IMR-90 (cell line): ENCODE measurements at regions not wholly inside any gene's neighbourhood (a gene's known extent, or its start where the extent isn't known, plus 50 kb on each side); places are given as distances from the start of the nearest gene placed in this dataset.

Experiments
- ATAC-seq: fragments of 200-7000 bp; cut with Tn5 transposase; 2 replicates; pipeline ENCODE4 v1.9.1; 2020; ENCODE audit warnings: low read depth, mild to moderate bottlenecking, moderate library complexity
- BruUV-seq: library from RNA; stranded (reverse); fragments of 400-500 nt; replicated peaks from 2 replicates; lab custom pipeline; 2021; lab: Mats Ljungman, UMichigan
- CTCF ChIA-PET: fragments of 300-600 bp; formaldehyde crosslinking; extraction: SDS; loops from one replicate; lab custom pipeline; 2021; ENCODE audit warnings: antibody characterized with exemption; lab: Yijun Ruan, JAX
- POLR2A ChIA-PET: fragments of 300-600 bp; sonication (Branson Sonifier 250); formaldehyde crosslinking; loops from one replicate; lab custom pipeline; 2022; ENCODE audit warnings: antibody characterized with exemption; ENCODE audit not compliant: unreplicated experiment; lab: Charles Lee
- DNase-seq: peaks from one replicate; pipeline ENCODE4 v3.0.0; 2013
- H2AFZ ChIP-seq: replicated peaks from 2 replicates; pipeline ENCODE3; 2013; ENCODE audit warnings: low read length, mild to moderate bottlenecking; ENCODE audit not compliant: poor library complexity
- H2AK5ac ChIP-seq: 2 replicates; pipeline ENCODE4 v1.6.1; 2013; ENCODE audit warnings: low read depth, low read length, inconsistent platforms
- H2AK9ac ChIP-seq: replicated peaks from 2 replicates; pipeline ENCODE3; 2013; ENCODE audit warnings: mild to moderate bottlenecking, low read depth, low read length, moderate library complexity; ENCODE audit not compliant: poor library complexity
- H2BK120ac ChIP-seq: 2 replicates; pipeline ENCODE4 v1.6.1; 2013; ENCODE audit warnings: low read depth, low read length, inconsistent platforms
- H2BK15ac ChIP-seq: 3 replicates; pipeline ENCODE4 v1.6.1; 2013; ENCODE audit warnings: low read depth, low read length, inconsistent platforms
- H2BK20ac ChIP-seq: 2 replicates; pipeline ENCODE4 v1.6.1; 2013; ENCODE audit warnings: low read depth, mild to moderate bottlenecking, inconsistent platforms, low read length, moderate library complexity
- H2BK5ac ChIP-seq: 2 replicates; pipeline ENCODE4 v1.6.1; 2013; ENCODE audit warnings: mild to moderate bottlenecking, low read depth, low read length, inconsistent platforms; ENCODE audit not compliant: poor library complexity, severe bottlenecking
- H3K14ac ChIP-seq: replicated peaks from 2 replicates; pipeline ENCODE4 v1.6.1; 2013; ENCODE audit warnings: low read depth, low read length, inconsistent platforms
- H3K18ac ChIP-seq: 2 replicates; pipeline ENCODE4 v1.6.1; 2013; ENCODE audit warnings: low read depth, low read length, control low read depth
- H3K23ac ChIP-seq: 2 replicates; pipeline ENCODE4 v1.6.1; 2013; ENCODE audit warnings: low read depth, low read length, inconsistent platforms
- H3K27ac ChIP-seq: 2 replicates; pipeline ENCODE4 v1.5.1; 2013; ENCODE audit warnings: mild to moderate bottlenecking, control low read depth, low read length; ENCODE audit not compliant: insufficient read depth
- H3K27me3 ChIP-seq: 2 replicates; pipeline ENCODE4 v1.6.1; 2013; ENCODE audit warnings: low read length; ENCODE audit not compliant: control insufficient read depth, insufficient read depth
- H3K36me3 ChIP-seq: 2 replicates; pipeline ENCODE4 v1.6.1; 2013; ENCODE audit warnings: low read length, mixed read lengths; ENCODE audit not compliant: control insufficient read depth, insufficient read depth
- H3K4ac ChIP-seq: 2 replicates; pipeline ENCODE4 v1.6.1; 2013; ENCODE audit warnings: low read depth, low read length, inconsistent platforms
- H3K4me1 ChIP-seq: 2 replicates; pipeline ENCODE4 v1.6.1; 2013; ENCODE audit warnings: low read length, mixed read lengths; ENCODE audit not compliant: control insufficient read depth, insufficient read depth
- H3K4me2 ChIP-seq: 2 replicates; pipeline ENCODE4 v1.6.1; 2013; ENCODE audit warnings: low read depth, mild to moderate bottlenecking, control low read depth, low read length, moderate library complexity
- H3K4me3 ChIP-seq: 2 replicates; pipeline ENCODE4 v1.5.1; 2013; ENCODE audit warnings: low read depth, mild to moderate bottlenecking, control low read depth, low read length, moderate library complexity; ENCODE audit not compliant: insufficient read depth
- H3K56ac ChIP-seq: 2 replicates; pipeline ENCODE4 v1.6.1; 2013; ENCODE audit warnings: low read length, inconsistent platforms; ENCODE audit not compliant: insufficient read depth; ENCODE audit errors: extremely low read depth
- H3K79me1 ChIP-seq, 2 experiments: 2 replicates each; pipeline ENCODE4 v1.6.1; 2013; ENCODE audit warnings: low read length in 2 of 2, inconsistent platforms in 1 of 2, low read depth in 1 of 2
- H3K9ac ChIP-seq: 2 replicates; pipeline ENCODE4 v1.6.1; 2013; ENCODE audit warnings: low read depth, low read length, control low read depth
- H3K9me1 ChIP-seq: 2 replicates; pipeline ENCODE4 v1.6.1; 2013; ENCODE audit warnings: low read length, inconsistent platforms; ENCODE audit not compliant: insufficient read depth
- H3K9me3 ChIP-seq: 2 replicates; pipeline ENCODE4 v1.6.1; 2013; ENCODE audit warnings: low read length; ENCODE audit not compliant: control insufficient read depth, insufficient read depth
- H4K20me1 ChIP-seq: 2 replicates; pipeline ENCODE4 v1.6.1; 2013; ENCODE audit warnings: low read length, inconsistent platforms; ENCODE audit not compliant: insufficient read depth
- H4K5ac ChIP-seq: 2 replicates; pipeline ENCODE4 v1.6.1; 2013; ENCODE audit warnings: mild to moderate bottlenecking, low read depth, low read length, control low read depth
- H4K8ac ChIP-seq, 2 experiments: 2 replicates each; pipeline ENCODE4 v1.6.1; 2013; ENCODE audit warnings: low read depth in 2 of 2, low read length in 2 of 2, control low read depth in 1 of 2, inconsistent platforms in 1 of 2
- H4K91ac ChIP-seq: 2 replicates; pipeline ENCODE4 v1.6.1; 2013; ENCODE audit warnings: low read depth, low read length, inconsistent platforms; ENCODE audit not compliant: insufficient read depth
- CEBPB ChIP-seq: IDR thresholded peaks from 2 replicates; pipeline ENCODE4 v1.6.1; 2012; ENCODE audit warnings: low read depth, low read length, improper control_type of control experiment
- FOS ChIP-seq: fragments of 150-350 bp; IDR thresholded peaks from 2 replicates; pipeline ENCODE4 v1.6.1; 2016; ENCODE audit warnings: low read depth, low read length
- MXI1 ChIP-seq: IDR thresholded peaks from 2 replicates; pipeline ENCODE4 v1.6.1; 2012; ENCODE audit warnings: low read depth, mild to moderate bottlenecking, low read length, moderate library complexity, borderline replicate concordance
- NFE2L2 ChIP-seq: fragments of 150-350 bp; IDR thresholded peaks from 2 replicates; pipeline ENCODE4 v1.6.1; 2016; ENCODE audit warnings: low read depth, mild to moderate bottlenecking, low read length
- RCOR1 ChIP-seq: IDR thresholded peaks from 2 replicates; pipeline ENCODE4 v1.6.1; 2012; ENCODE audit warnings: mild to moderate bottlenecking, low read length, improper control_type of control experiment; ENCODE audit not compliant: insufficient replicate concordance
- RFX5 ChIP-seq: IDR thresholded peaks from 2 replicates; pipeline ENCODE4 v1.8.0; 2012; ENCODE audit warnings: low read depth, mild to moderate bottlenecking, low read length, moderate library complexity
- SMC3 ChIP-seq: fragments of 150-350 bp; IDR thresholded peaks from 2 replicates; pipeline ENCODE4 v1.6.1; 2016; ENCODE audit warnings: low read depth, mild to moderate bottlenecking, antibody characterized with exemption, low read length, moderate library complexity
- WGBS, 2 experiments: methylation state at CpG; one replicate each; pipeline versions ENCODE4 v1.1.5 to v1.1.7; 2013; ENCODE audit warnings: missing lambda C conversion rate in 2 of 2; ENCODE audit not compliant: insufficient read length in 1 of 2; ENCODE audit errors: extremely low coverage in 2 of 2; 5-methylcytosine and 5-hydroxymethylcytosine counted together
- dilution Hi-C: fragments of 300-500 bp; cut with HindIII; formaldehyde crosslinking; loops from one replicate; pipeline ENCODE4 v1.14.3; 2018; ENCODE audit warnings: low sequenced_read_pairs; ENCODE audit not compliant: unreplicated experiment
- in situ Hi-C: fragments of 300-500 bp; cut with MboI; formaldehyde crosslinking; loops from 3 replicates; pipeline ENCODE4 v1.14.3; 2019; ENCODE audit warnings: low sequenced_read_pairs, inconsistent platforms, mixed read lengths
- intact Hi-C: fragments of 100-400 bp; cut with micrococcal nuclease; formaldehyde crosslinking; loops from 2 replicates; pipeline ENCODE4 v1.10.0; 2022
- TF ChIP-seq, protein P1 (sequence below): fragments of 150-350 bp; IDR thresholded peaks from 2 replicates; pipeline ENCODE4 v1.6.1; 2017; ENCODE audit warnings: mild to moderate bottlenecking, antibody characterized with exemption, low read length, low read depth
- TF ChIP-seq, protein P2 (sequence below): conservative IDR thresholded peaks from 2 replicates; pipeline ENCODE4 v1.5.1; 2012; ENCODE audit warnings: mild to moderate bottlenecking, low read depth, low read length, improper control_type of control experiment
- TF ChIP-seq, protein P3 (sequence below): fragments of 150-350 bp; IDR thresholded peaks from 2 replicates; pipeline ENCODE4 v1.6.1; 2016; ENCODE audit warnings: low read depth, mild to moderate bottlenecking, low read length, moderate library complexity, borderline replicate concordance

DNA sequence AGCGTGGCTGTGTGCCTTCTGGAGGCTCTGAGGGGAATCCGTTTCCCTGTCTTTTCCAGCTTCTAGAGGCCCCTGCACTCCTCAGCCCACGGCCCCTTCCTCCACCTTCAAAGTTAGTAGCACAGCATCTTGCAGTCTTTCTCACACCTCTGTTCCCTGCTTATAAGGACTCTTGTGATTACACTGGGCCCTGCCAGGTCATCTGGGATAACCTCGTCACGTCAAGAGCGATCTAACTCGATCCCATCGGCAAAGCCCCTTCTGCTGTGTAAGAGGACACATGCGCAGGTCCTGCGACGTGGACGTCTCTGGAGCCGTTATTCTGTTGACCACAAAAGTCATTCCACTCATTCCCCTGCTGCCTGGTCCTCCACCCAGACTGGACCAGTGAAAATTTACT lies 159.2 kb downstream of the BMP7 start:
- Histone ChIP-seq H3K36me3 (no peaks in the 10 kb centered on the region), H3K56ac (no peak overlapping the region), H2BK20ac (no peak overlapping the region), H3K14ac (no peak overlapping the region), H2BK5ac (no peak overlapping the region), H4K20me1 (no peaks in the 10 kb centered on the region), H3K27me3 (no peaks in the 10 kb centered on the region), H3K9me3 (peaks cover 15% of the 10 kb centered on the region; the same call in 1 of the 2 replicates), H3K9ac (no peak overlapping the region), H3K4me3 (no peak overlapping the region), H3K23ac (no peak overlapping the region), H2BK120ac (no peak overlapping the region), H2AK5ac (no peak overlapping the region), H3K27ac (no peak overlapping the region), H3K9me1 (no peaks in the 10 kb centered on the region), H3K4me2 (no peak overlapping the region), H2AK9ac (no peak overlapping the region), H4K91ac (no peak overlapping the region), H2BK15ac (no peak overlapping the region), H2AFZ (no peak overlapping the region), H3K18ac (no peak overlapping the region), H3K4me1 (no peaks in the 10 kb centered on the region), H4K5ac (no peak overlapping the region), H3K4ac (no peak overlapping the region), H4K8ac (no peak overlapping the region), H3K79me1 (no peaks in the 10 kb centered on the region)
- CTCF ChIA-PET, result no interaction called here
- TF ChIP-seq, protein P1, sequence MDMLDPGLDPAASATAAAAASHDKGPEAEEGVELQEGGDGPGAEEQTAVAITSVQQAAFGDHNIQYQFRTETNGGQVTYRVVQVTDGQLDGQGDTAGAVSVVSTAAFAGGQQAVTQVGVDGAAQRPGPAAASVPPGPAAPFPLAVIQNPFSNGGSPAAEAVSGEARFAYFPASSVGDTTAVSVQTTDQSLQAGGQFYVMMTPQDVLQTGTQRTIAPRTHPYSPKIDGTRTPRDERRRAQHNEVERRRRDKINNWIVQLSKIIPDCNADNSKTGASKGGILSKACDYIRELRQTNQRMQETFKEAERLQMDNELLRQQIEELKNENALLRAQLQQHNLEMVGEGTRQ, result no peak
- TF ChIP-seq, protein P2, sequence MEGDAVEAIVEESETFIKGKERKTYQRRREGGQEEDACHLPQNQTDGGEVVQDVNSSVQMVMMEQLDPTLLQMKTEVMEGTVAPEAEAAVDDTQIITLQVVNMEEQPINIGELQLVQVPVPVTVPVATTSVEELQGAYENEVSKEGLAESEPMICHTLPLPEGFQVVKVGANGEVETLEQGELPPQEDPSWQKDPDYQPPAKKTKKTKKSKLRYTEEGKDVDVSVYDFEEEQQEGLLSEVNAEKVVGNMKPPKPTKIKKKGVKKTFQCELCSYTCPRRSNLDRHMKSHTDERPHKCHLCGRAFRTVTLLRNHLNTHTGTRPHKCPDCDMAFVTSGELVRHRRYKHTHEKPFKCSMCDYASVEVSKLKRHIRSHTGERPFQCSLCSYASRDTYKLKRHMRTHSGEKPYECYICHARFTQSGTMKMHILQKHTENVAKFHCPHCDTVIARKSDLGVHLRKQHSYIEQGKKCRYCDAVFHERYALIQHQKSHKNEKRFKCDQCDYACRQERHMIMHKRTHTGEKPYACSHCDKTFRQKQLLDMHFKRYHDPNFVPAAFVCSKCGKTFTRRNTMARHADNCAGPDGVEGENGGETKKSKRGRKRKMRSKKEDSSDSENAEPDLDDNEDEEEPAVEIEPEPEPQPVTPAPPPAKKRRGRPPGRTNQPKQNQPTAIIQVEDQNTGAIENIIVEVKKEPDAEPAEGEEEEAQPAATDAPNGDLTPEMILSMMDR, result no peak
- no peak for TF ChIP-seq RCOR1
- TF ChIP-seq SMC3, result no peak
- TF ChIP-seq MXI1, result no peak
- no peak for TF ChIP-seq RFX5
- TF ChIP-seq CEBPB, result no peak
- TF ChIP-seq FOS, result no peak
- TF ChIP-seq, protein P3, sequence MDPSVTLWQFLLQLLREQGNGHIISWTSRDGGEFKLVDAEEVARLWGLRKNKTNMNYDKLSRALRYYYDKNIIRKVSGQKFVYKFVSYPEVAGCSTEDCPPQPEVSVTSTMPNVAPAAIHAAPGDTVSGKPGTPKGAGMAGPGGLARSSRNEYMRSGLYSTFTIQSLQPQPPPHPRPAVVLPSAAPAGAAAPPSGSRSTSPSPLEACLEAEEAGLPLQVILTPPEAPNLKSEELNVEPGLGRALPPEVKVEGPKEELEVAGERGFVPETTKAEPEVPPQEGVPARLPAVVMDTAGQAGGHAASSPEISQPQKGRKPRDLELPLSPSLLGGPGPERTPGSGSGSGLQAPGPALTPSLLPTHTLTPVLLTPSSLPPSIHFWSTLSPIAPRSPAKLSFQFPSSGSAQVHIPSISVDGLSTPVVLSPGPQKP, result no peak
- TF ChIP-seq NFE2L2, result no peak
- dilution Hi-C loops (no loop called here), intact Hi-C loops (no loop called here), in situ Hi-C loops (no loop called here)
- BruUV-seq, result no TSS peak
- POLR2A ChIA-PET, result no interaction called here
- 65% methylated on average over 7 of the region's 13 CpGs; no CpG with 5 or more reads in 1 of the 2 experiments for WGBS, 2 experiments
- DNase-seq (no peak), ATAC-seq (no peak)
